ENCODE measurements at regions not wholly inside any gene's neighbourhood (a gene's known extent, or its start where the extent isn't known, plus 50 kb on each side); places are given as distances from the start of the nearest gene placed in this dataset.

DNA sequence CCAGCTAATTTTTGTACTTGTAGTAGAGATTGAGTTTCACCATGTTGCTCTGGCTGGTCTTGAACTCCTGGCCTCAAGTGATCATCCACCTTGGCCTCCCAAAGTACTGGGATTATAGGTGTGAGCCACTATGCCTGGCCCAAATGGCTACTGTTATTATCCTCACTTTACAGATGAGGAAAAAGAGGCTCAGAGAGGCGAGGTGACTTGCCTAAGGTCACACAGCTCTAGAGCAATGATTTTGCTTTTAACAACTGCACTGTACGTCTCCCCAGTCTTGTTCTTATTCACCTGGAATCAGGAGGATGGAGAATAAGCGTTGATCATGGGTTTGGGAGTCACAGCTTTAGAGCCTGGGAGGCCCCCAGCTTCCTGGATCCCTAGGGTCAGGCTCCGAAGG lies 69.8 kb upstream of the NCOR2 start:
- no peak overlapping the region for H3K4me3 ChIP-seq (ENCODE audit: control insufficient read depth, low read depth, low read length)
- DNase-seq (ENCODE audit: low read depth): no peak
- TF ChIP-seq, protein P1, sequence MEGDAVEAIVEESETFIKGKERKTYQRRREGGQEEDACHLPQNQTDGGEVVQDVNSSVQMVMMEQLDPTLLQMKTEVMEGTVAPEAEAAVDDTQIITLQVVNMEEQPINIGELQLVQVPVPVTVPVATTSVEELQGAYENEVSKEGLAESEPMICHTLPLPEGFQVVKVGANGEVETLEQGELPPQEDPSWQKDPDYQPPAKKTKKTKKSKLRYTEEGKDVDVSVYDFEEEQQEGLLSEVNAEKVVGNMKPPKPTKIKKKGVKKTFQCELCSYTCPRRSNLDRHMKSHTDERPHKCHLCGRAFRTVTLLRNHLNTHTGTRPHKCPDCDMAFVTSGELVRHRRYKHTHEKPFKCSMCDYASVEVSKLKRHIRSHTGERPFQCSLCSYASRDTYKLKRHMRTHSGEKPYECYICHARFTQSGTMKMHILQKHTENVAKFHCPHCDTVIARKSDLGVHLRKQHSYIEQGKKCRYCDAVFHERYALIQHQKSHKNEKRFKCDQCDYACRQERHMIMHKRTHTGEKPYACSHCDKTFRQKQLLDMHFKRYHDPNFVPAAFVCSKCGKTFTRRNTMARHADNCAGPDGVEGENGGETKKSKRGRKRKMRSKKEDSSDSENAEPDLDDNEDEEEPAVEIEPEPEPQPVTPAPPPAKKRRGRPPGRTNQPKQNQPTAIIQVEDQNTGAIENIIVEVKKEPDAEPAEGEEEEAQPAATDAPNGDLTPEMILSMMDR (conservative IDR thresholded peaks at IDR 0.05; ENCODE audit: control insufficient read depth, insufficient read depth, low read depth, low read length): no peak

DNA sequence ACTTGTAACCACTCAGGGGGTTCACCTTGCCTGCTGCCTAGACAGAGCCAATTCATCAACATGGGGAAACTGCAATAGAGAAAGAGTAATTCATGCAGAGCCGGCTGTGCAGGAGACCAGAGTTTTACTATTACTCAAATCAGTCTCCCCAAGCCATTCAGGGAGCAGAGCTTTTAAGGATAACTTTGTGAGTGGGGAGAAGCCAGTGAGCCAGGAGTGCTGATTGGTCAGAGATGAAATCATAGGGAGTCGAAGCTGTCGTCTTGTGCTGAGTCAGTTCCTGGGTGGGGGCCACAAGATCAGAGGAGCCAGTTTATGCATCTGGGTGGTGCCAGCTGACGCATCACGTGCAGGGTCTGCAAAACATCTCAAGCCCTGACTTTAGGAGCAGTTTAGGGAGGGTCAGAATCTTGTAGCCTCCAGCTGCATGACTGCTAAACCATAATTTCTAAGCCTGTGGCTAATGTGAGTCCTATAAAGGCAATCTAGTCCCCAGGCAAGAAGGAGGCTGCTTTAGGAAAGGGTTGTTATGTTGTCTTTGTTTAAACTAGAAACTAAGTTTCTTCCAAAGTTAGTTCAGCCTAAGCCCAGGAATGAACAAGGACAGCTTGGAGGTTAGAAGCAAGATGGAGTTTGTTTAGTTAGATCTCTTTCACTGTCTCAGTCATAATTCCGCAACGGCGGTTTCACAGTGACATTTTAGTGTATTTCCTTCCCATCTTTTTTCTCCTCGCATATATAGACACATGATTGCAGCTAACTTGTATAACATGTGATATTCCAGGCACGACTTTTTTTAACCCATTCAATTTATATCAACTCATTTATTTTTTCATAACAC lies 68.9 kb upstream of the NCOR2 start:
- TF ChIP-seq, protein P1 (conservative IDR thresholded peaks at IDR 0.05; ENCODE audit: control insufficient read depth, insufficient read depth, low read depth, low read length): no peak
- peak; percentile 88 for DNase-seq (ENCODE audit: low read depth)
- H3K4me3 ChIP-seq (ENCODE audit: control insufficient read depth, low read depth, low read length): no peak overlapping the region

DNA sequence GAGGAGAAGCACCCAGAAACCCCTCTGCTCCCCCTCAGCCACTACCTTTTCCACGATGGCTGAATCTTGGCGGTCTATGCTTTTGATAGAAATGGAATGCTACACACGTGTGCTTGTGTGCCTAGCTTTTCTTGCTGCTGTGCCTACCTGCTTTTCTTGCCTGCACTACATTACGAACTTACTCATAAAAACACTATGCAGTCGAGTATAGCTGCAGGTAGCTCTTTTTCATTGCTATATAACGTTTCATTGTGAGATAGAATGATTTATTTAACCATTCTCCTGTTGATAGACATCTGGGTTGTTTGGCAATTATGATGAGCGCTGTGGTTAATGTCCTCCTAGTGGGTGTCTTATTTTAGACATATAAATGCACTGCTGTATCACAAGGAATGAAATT lies 67.9 kb upstream of the NCOR2 start:
- no peak for DNase-seq (ENCODE audit: low read depth)

DNA sequence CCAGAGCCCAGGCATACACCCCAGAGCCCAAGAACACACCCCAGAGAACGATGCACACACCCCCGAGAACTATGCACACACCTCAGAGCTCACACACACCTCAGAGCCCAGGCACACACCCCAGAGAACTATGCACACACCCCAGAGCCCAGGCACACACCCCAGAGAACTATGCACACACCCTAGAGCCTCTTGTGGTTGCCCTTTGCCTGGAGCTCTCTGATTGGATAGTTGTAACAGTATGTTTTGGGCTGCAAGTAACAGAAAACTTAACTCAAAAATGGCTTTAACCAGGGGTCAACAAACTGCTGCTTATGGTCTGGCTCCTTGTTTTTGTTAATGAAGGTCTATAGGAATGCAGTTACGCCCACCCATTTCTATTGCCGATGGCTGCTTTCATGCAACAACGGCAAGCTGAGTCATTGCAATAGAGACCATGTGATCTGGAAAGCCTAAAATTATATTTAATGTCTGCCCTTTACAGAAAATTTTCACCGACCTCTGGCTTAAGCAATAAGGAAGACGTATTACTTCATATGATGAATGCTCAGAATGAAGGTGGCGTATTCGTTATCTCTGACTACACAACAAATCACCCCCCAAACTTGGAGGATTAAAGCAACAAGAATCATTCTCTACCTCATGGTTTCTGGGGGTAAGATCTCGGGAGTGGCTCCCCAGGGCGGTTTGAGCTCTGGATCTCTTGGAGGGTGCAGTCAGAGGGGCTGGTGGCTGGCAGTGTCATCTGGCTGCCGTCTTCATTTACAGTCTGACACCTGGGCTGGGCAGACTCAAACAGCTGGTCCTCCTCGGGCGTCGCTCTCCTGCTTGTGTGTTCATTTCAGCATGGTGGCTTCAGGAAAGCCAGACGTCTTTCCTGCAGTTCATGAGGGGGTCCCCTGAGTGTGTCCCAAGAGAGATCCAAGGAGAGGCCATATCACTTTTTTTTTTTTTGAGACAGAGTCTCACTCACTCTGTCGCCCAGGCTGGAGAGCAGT lies 66.3 kb upstream of the NCOR2 start:
- TF ChIP-seq, protein P1 (conservative IDR thresholded peaks at IDR 0.05; ENCODE audit: control insufficient read depth, insufficient read depth, low read depth, low read length): no peak
- peak; percentile 79 for DNase-seq (ENCODE audit: low read depth)
- H3K4me3 ChIP-seq (ENCODE audit: control insufficient read depth, low read depth, low read length): no peak overlapping the region

More for the DNA sequence above, 67.9 kb upstream of the NCOR2 start:
- no peak overlapping the region for H3K4me3 ChIP-seq (ENCODE audit: control insufficient read depth, low read depth, low read length)
- TF ChIP-seq, protein P1 (conservative IDR thresholded peaks at IDR 0.05; ENCODE audit: control insufficient read depth, insufficient read depth, low read depth, low read length): no peak

DNA sequence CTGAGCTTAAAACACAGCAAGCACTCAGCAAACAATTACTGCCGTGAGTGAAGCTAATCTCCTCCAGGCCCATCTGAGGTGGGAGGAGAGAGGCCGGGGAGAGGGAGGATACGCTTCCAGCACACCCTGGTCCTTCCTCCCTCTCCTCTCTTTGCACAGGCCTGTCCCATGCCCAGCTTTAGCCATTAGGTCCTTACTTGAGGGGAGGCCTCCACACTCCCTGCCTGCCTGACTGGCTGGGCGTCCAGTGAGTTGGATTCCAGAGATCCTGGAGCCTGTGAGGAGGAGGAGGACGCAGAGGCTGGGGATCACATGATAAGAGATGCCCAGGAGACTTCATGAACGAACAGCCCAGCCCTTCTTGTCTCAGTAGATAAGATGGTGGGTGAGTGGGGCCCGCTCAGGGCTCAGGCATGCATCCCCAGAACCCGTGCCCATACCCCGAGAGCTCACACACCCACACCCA lies 65.1 kb upstream of the NCOR2 start:
- TF ChIP-seq, protein P1 (conservative IDR thresholded peaks at IDR 0.05; ENCODE audit: control insufficient read depth, insufficient read depth, low read depth, low read length): no peak

DNA sequence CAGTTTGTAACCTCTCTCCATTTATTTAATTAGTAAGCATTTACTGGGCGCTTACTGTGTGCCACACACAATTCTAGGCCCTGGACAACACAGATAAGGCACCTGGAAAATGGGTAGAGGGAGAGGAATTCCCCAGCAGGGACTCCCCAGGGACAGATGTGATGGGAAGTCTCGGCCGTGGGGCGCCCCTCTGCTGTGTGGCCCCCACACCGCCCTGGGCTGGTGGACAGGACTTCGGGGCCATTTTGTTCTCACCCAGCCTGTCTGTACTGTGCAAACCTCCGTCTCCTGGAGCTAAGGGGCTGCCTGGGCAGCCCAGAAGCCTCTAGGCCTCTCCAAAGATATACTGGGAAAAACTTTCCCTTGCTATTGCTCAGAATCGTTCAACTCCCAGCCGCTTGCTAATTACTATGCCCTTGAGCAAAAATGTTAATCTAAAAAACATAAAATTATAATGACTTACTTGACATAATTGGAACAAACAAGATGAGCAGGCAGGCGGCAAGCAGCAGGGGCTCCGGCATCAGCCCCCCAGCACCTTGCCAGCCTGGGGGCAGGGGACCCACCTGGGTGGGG lies 64.4 kb upstream of the NCOR2 start:
- no peak overlapping the region for H3K4me3 ChIP-seq (ENCODE audit: control insufficient read depth, low read depth, low read length)
- TF ChIP-seq, protein P1 (conservative IDR thresholded peaks at IDR 0.05; ENCODE audit: control insufficient read depth, insufficient read depth, low read depth, low read length): no peak
- no peak for DNase-seq (ENCODE audit: low read depth)

More for the DNA sequence above, 65.1 kb upstream of the NCOR2 start:
- no peak for DNase-seq (ENCODE audit: low read depth)
- H3K4me3 ChIP-seq (ENCODE audit: control insufficient read depth, low read depth, low read length): no peak overlapping the region

Data from fibroblast of mammary gland (primary cell).